Stimulated activated CD8-positive, alpha-beta memory T cell treated with anti-CD3 and anti-CD28 coated beads, Interleukin-7, amount 100 ng/mL, for 4 hours (primary cell): ENCODE measurements at regions not wholly inside any gene's neighbourhood (a gene's known extent, or its start where the extent isn't known, plus 50 kb on each side); places are given as distances from the start of the nearest gene placed in this dataset.
A peak's percentile ranks its signal among the peaks of the same experiment; 100 is the strongest.

Experiments
- DNase-seq, 2 donors: peaks; one replicate each; pipeline ENCODE4 v3.0.0-alpha.2; 2020; ENCODE audit warnings: low read depth in 2 of 2

- no peak for DNase-seq
Observed at GRCh38 chr6:156725712-156726111, 51.5 kb upstream of the ARID1B start.

- DNase-seq, result no peak
Observed at GRCh38 chr6:156720691-156721685, 56.2 kb upstream of the ARID1B start.

DNA sequence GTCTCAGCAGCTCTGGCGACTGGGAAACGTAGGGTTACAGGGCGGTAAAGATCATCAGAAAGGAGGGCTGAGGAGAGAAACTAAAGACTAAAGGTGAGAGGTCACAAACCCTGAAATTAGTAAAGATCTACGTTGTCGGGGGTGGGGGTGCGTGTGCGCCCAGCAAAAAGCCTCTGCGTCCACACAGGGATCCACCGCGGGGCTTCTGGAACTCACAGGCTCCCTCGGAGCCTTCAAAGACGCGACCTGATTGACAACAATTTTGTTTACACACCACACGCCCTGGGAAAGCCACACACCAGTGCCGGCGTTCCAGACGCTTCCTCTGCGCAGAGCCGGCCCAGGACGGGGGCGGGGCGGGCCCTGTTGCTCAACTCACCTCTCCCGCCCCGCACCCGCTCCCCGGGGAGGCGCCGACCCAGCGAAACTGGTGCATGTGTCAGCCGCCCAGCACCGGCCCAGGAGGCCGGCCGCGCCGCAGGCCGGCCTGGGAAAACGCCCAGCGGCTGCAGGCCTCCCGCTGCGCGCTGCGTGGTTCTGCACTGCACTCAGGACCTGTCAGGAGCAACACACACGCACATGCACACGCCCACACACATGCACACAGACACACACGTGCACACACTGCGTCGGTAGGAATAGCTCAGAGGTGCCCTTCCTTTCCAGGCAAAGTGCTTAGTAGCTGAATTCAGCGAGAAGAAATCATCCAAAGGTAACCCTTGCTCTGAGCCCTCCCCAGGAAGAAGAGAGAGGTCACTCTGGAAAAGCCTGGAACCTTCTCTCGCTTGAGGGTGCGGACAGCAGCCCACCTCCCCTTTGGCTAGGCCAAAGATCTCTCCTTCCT, 57.2 kb upstream of the ARID1B start:
- DNase-seq, result peak; percentile 31 to 68

DNA sequence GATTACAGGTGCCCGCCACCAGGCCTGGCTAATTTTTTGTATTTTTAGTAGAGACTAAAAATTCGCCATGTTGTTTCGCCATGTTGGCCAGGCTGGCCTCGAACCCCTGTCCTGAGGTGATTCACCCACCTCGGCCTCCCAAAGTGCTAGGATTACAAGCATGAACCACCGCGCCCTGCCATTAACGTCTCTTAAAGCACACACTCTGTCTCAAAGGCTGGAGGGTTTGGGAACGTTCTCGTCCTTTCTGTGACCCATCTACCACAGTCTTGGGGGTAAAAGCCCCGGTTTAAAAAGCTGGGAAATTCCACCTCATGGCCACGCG, 57.8 kb upstream of the ARID1B start:
- no peak for DNase-seq

- no peak for DNase-seq
Observed at GRCh38 chr6:156718647-156719394, 58.4 kb upstream of the ARID1B start.

GRCh38 chr6:156717542-156717941, 59.6 kb upstream of the ARID1B start:
- no peak for DNase-seq

GRCh38 chr6:156715839-156716238, 61.3 kb upstream of the ARID1B start:
- DNase-seq, result no peak

- no peak for DNase-seq
Observed at GRCh38 chr6:156713548-156713947, 63.6 kb upstream of the ARID1B start.

DNA sequence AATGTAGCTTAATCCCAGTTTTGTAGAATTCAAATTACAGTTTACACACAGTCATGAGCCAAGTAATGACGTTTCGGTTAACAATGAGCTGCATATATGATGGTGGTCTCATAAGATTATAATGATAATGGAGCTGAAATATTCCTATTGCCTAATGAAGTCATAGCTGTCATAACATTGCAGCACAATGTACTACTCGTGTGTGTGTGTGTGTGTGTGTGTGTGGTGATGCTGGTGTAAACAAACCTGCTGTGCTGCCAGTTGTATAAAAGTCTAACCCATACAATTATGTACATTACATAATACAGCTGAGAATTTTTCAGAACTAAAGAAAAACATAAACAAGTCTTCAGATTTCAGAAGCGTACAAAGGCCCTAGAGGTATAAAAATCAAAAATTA, 66.7 kb upstream of the ARID1B start:
- no peak for DNase-seq

DNA sequence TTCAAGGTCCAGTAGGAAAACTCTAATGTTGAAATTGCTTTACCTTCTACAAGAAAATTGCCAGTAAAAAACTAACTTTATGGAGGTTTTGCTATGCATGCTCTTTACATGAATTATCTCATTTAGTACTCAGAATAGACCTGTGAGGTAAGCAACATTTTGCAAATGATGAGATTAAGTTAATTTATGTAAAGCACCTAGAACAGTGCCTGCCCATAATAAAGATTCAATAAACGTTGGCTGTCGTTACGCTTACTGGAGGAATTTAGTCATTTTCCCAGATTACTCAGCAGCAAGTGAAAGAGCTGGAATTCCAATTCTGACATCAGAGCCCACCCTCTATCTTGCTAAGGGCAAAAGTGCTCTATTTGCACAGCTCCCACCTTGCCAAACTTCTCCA, 69.4 kb upstream of the ARID1B start:
- DNase-seq, result no peak

DNA sequence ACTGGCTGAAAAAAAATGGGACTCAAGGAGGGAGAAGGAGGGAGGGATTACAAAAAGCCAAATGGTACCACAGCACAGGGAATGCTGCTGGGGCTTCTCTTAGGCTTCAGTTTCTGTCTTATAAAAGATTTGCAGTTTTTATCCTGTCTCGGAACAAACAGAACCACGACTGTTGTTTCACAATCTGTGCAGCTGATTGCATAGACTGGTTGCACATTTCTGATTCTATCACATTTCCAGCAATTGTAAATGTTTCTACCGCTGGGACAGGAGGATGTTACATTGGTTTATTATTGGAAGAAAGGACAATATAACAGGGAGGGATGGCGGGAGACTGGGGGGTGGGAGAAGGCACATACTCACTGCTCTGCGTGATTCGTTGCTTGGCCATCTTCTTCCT, 73.5 kb upstream of the ARID1B start:
- DNase-seq, result no peak

DNA sequence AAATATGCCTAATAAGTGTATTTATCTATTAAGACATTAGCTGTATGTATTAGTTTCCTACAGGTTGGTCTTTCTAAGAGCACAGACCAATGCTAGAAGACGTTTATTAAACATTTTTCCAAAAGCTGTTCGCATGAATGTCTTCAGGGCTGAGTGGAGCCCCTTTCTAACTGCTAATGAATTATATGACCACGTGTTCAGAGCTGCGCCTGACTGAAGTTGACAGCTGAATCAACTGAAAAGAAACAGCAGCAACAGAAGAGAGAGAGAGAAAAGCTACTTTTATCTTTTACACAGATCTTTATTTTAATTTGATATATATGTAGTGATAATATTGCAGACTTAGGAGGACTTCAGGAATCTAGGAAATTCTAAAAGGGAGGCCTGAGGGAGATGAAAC, 75.2 kb upstream of the ARID1B start:
- no peak for DNase-seq

DNA sequence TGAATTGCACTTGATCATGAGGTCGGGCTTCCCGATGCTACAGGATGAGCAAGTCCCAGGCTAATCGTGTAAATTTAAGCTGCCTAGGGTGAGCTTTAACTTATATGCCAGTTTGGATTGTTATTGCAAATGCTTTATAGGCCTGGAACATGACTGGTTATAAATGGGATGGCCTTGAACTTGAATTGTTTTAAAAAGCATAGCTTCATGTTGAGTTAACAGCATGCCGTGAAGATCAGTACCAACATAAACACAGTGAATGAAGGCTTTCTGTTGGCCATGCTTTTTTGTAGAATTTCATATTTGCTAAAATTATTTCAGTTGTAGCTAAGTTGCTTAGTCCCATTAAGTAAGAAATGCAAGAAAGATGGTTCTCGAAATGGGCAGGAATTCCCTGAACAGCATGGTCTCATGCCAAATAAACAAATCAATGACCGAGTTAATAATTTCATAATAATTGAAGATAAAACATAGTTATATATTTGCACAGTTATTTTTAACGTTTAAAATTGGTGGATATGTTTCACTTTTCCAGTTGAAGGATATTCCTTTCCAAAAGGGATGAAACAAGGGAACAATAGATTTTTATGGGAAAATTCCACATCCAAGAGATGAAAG, 76.6 kb upstream of the ARID1B start:
- no peak for DNase-seq

DNA sequence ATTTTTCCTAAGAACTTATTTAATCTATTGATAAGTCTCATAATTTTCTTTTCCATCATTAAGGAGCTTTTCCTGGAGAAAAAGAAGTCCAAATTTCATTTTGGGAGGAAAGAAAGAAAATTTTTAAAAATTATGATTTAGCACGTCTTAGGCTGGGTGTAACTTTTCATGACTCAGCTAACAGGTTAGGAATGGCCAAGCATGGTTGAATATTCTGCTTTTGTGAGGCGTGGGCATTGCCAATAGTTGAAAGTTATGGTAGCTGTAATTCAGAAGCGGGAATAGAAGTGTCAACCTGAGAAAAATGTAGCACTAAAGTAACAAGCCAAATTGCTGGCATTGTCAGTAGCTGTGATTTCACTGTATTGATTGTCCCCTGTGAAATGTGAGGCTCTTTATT, 77.2 kb upstream of the ARID1B start:
- no peak for DNase-seq

DNA sequence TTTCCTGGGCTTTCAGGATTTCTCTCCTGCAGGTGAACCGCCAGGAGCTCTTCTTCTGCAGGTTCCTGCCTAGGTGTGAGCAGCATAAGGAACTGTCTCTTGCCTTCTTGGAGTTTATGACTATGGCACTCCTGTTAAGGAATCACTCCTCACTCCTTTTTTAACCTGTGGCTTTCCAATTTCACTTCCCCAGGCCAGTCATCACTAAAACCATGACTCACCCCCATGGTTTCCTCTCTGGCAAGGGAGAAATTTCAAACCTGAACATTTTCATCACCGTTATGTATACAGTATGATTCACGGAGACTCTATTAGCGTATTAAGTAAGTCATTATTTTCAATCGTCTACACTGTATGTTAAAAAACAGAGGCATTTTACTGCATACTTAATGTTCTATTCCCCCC, 78.2 kb upstream of the ARID1B start:
- DNase-seq, result no peak

GRCh38 chr6:156698239-156699016, 78.8 kb upstream of the ARID1B start:
- DNase-seq, result no peak

DNA sequence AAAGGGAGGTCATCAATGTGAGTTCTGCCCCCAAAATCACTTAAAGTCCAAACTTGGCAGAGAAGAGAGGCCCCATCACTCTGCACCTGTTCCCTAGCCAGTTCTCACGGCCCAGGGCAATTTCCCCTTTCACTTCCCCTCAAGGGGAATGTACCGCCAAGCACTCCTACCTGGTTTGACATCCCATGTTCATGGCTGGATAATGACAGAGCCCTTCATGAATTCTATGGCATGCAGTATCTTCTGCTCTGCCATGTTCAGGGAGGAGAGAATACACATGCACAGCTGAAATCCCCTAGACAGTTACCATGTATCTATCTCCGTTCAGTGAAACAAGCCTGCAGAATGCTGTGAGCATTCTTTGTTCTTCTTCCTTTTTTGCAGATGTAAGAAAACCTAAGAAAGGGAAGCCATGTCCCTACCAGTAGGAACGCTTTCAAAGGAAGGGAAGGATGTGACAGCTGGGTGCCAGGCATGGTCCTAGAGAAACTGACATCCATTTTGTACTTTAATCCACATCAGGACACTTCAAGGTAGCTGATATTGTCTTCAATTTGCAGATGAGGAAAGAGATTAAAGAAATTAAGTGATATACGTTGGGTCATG, 79.8 kb upstream of the ARID1B start:
- DNase-seq, result no peak

GRCh38 chr6:156695742-156696141, 81.4 kb upstream of the ARID1B start:
- no peak for DNase-seq

GRCh38 chr6:156694679-156695078, 82.5 kb upstream of the ARID1B start:
- DNase-seq, result no peak

- no peak for DNase-seq
Observed at GRCh38 chr6:156691018-156691417, 86.2 kb upstream of the ARID1B start.

GRCh38 chr6:156689656-156690055, 87.5 kb upstream of the ARID1B start:
- DNase-seq, result no peak
